Activated effector memory CD4-positive, alpha-beta T cell treated with anti-CD3 and anti-CD28 coated beads, Interleukin-2, amount 50 U/mL, for 16 hours (primary cell): ENCODE measurements at regions not wholly inside any gene's neighbourhood (a gene's known extent, or its start where the extent isn't known, plus 50 kb on each side); places are given as distances from the start of the nearest gene placed in this dataset.
"Not testable (repeated sequence)": the region's sequence is repeated elsewhere in the genome, so short reads cannot be mapped to it uniquely, and the experiment has no call there.

Experiments
- DNase-seq: peaks from one replicate; pipeline ENCODE4 v3.0.0-alpha.2; 2020

- no peak for DNase-seq
Observed at GRCh38 chr7:106447318-106447847, 162.6 kb upstream of the NAMPT start.

DNA sequence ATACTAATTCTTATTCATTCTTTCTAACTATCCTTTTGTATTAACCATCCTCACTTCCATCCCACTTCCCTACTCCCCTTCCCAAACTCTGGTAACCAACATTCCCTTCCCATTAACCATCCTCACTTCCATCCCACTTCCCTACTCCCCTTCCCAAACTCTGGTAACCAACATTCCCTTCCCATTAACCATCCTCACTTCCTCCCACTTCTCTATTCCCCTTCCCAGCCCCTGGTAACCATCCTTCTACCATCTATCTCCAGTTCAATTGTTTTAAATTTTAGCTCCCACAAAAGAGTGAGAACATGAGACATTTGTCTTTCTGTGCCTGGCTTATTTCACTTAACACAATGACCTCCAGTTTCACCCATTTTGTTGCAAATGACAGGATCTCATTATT, 160.6 kb upstream of the NAMPT start:
- not testable (repeated sequence) for DNase-seq

DNA sequence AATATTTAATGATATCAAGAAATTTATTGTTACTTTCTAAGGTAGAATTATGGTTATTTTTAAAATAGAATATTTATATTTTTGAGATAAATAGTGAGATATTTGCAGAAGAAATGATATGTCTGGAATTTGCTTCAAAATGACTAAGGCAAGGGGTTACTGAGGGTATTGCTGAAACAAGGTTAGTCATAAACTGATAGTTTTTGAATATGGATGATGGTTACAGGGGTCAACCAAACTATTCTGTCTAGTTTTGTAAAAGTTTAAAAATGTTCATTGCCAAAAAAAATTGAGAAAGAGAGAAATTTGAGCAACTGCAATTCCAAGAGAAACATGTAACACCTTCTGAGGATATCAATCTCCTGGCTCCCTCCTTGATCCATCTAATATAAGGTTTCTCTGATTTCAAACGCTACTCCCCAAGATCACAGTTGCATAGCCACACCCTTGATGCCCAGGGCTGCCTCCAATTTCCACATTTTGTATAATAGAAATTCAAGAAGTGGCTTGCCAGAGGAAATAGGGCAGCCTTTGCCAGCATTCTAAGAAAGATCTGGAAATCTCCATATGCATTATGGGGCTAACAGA, 159.4 kb upstream of the NAMPT start:
- no peak for DNase-seq

DNA sequence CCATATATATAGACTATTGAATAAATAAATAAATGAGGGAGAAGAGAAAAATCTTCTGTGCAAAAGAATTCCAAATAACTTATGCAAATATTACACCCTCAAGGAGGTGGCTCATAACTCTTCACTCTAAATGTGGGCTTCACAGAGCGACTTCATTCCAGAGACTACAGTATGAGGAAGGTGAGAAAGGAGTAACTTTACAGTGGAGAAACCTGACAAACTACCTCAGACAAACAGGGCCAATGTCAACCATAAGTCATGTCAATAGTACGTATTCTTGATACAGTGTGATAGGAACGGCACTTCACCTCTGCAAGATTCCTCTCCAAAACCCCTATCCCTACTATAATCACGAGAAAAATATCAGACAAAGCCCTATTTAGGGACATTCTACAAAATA, 158.4 kb upstream of the NAMPT start:
- no peak for DNase-seq

DNA sequence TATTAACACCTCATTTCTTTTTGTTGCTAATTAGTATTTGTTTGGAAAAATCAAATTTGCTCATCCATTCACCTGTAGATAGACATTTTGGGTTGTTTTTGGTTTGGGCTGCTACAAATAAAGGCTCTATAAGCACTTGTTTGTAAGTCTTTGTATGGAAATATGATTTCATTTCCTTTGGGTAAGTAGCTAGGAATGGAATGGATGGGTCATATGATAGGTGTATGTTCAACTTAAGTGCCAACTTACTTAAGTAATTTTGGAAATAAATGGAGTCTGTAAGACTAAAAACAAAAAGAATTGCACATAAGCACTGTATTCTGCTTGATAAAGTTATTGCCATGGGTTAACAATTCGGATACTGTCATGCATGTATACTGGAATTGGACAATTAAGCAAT, 157.7 kb upstream of the NAMPT start:
- no peak for DNase-seq

GRCh38 chr7:106441343-106441742, 156.6 kb upstream of the NAMPT start:
- not testable (repeated sequence) for DNase-seq

DNA sequence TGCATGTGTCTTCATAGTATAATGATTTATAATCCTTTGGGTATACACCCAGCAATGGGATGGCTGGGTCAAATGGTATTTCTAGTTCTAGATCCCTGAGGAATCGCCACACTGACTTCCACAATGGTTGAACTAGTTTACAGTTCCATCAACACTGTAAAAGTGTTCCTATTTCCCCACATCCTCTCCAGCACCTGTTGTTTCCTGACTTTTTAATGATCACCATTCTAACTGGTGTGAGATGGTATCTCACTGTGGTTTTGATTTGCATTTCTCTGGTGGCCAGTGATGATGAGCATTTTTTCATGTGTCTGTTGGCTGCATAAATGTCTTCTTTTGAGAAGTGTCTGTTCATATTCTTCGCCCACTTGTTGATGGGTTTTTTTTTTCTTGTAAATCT, 152.2 kb upstream of the NAMPT start:
- DNase-seq, result not testable (repeated sequence)

DNA sequence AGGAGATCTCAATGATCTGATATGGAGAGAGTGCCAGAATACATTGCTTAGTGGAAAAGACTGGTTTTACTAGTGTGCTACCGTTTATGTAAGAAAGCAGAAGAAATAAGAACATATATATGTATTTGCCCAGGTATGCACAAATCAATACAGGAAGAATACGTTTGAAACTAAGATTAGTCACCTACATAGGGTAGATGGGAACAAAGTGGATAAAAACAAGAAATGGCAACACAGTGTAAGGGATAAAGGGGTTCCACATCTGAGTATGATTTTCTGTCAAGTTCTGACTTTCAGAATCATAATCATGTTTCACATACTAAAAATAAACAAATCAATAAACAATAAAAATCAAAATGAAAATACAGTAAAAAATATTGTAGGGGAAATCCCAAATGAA, 148.6 kb upstream of the NAMPT start:
- no peak for DNase-seq

DNA sequence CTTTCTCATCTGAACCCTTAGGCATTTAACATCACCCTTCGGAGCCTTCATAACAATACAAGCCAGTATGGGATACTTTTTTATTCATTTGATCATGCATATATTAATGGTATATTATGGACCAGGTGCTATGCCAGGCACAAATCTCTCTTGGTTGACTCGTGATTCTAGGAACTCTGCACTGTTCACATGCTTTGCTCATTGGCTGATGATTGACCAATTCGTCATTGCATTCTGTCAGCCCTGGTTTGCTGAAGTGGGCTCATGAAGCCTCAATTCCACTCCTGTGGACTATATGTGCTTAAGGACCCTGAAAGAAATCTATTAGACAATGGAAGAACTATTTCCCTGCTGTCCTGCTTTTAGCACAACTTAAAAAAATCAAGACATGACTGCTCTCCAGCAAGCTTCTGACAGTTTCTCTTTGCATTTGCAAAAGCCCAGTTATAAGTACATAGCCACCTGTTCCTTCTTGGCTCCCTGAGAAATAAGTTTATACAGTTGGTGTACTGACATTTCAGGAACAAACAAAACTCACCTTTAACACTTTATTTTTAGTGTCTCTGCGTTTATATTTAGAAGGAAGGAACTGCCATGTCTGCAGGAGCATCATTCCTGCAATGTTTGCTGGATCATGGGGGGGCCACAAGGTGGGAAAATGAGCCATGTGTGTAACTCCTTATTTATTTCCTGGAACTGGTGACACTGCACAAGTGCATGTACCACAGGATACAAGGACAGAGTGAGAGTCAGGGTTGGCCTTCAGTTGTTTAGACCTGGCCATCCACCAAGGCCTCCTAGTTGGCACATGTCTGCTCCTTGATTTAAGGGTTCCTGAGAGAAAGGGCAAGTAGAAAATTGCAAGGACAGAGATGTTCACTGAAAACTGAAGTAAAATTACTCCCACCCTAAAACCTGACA, 146.0 kb upstream of the NAMPT start:
- DNase-seq, result no peak

- DNase-seq, result no peak
Observed at GRCh38 chr7:106430103-106430502, 145.3 kb upstream of the NAMPT start.

DNA sequence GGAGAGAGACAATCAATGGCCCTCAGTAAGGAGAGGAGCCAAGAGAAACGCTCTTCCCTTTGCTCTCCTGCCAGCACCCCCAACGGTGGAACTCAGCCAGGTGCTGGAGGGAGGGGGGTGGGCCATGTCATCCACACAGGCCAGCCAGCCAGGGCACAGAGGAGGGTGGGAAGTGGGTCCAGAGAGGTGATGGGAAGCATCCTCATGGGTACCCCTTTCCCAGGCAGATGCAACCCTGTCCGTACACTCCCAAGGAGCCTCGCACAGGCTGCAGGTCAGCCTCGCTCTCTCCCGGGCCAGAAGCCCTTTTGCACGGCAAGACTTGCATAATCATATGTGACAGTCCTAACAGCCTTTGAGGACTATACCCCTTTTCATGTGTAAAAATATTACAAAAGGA, 142.0 kb upstream of the NAMPT start:
- DNase-seq, result no peak

DNA sequence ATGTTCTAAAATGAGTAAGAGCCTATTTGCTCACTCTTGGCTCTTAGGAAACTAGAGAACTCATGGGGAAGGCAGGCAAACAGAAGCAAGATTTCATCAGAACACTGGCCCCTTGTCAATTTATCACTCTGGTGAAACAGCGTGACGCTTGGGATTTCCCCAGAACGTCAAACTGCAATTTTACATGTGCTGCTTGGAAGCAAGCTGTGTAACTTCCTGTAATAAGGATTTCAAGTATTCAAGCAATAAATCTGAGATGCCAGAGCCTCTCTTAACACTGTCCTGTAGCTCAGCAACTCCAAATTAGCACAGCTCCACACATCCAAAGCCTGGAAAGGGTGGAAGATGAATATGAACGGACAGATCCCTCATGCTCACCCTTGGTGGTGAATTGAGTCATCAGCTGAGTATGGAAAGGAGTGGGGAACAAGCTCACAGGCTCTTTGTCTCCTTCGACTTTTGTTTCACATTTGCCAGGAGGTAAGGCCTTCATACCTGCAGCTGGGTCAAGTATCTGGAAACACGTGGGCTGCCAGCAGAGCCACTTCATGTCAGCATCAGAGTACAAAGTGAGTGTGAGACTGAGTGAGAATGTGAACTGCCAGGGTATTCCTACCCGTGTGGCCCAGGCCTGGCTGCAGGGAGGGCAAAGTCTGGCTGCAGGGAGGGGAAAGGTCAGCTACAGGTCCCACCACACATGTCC, 140.4 kb upstream of the NAMPT start:
- peak; percentile 88 for DNase-seq

- no peak for DNase-seq
Observed at GRCh38 chr7:106424476-106425016, 139.8 kb upstream of the NAMPT start.

- DNase-seq, result no peak
Observed at GRCh38 chr7:106423821-106424475, 139.2 kb upstream of the NAMPT start.

DNA sequence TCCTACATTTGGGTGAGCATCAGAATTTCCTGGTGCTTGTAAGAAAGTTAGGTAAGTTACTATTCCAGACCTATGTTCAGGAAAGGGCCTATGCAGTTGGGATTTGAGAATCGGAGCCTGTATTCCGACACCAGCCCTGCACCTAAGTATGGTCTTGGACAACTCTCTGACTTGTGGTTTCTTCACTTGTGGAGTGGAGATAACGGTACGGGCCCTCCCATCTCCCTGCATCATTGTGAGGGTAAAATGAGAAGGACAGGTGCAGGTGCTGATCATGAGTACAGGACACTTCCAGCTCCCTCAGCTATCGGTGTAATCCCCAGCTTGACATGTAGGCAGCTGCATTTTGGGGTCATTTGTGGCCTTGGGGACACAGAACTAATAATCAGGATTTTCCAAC, 138.3 kb upstream of the NAMPT start:
- DNase-seq, result no peak

GRCh38 chr7:106421181-106421762, 136.5 kb upstream of the NAMPT start:
- DNase-seq, result no peak

DNA sequence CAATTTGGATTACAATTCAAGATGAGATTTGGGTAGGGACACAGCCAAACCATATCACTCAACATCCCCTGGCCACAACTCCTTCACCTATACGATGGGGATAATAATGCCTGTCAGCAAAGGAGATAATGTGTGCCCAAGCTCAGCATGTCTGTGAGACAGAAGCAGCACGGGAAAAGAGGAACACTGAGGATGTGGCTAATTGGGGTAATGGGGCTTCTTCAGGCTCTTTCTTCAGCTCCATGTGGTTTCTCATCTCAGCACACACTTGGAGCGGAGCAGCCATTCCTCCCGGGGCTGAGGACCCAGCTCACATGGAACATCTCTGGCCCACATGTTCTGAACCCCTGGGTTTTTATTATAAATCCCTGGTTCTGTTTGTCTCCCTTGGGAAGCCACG, 136.0 kb upstream of the NAMPT start:
- DNase-seq, result no peak

DNA sequence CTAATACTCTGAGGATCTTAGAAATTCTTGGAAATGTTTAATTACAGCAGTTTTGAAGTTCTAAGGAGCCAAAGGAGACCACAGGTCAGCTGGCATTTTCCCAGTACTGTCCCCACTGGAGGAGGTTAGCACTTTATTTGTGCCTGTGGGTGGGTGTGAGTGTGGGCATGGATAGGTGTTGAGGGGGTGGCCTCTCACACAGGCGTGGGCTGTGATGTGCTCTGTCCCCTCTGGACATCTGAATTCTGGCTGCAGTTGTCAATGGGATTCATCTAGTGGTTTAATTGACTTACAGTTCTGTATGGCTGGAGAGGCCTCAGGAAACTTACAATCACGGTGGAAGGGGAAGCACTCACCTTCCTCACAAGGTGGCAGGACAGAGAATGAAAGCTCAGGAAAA, 135.4 kb upstream of the NAMPT start:
- DNase-seq, result no peak

- no peak for DNase-seq
Observed at GRCh38 chr7:106419455-106420182, 134.8 kb upstream of the NAMPT start.

DNA sequence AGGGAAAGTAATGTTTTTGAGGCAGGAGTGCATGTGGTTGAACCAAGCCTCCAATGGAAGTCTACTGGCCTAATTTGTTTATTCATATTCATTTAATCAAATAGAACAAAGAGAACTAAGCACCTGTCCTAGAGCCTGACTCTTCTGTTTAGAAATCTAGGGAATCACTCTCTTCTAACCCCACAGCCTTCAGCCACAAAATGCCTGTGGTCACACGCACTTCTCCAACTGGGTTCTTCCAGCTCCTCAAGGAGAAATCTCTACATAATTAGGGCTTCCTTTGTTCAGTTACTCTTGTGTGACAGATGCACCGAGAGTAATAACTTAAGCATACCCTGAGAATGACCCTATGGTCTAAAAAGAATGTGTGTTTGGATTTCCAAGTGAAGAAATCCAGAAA, 133.7 kb upstream of the NAMPT start:
- DNase-seq, result no peak

- DNase-seq, result no peak
Observed at GRCh38 chr7:106418094-106418493, 133.3 kb upstream of the NAMPT start.
